ENCODE measurements at regions not wholly inside any gene's neighbourhood (a gene's known extent, or its start where the extent isn't known, plus 50 kb on each side); places are given as distances from the start of the nearest gene placed in this dataset.
A peak's percentile ranks its signal among the peaks of the same experiment; 100 is the strongest.
"Not testable (repeated sequence)": the region's sequence is repeated elsewhere in the genome, so short reads cannot be mapped to it uniquely, and the experiment has no call there.

DNA sequence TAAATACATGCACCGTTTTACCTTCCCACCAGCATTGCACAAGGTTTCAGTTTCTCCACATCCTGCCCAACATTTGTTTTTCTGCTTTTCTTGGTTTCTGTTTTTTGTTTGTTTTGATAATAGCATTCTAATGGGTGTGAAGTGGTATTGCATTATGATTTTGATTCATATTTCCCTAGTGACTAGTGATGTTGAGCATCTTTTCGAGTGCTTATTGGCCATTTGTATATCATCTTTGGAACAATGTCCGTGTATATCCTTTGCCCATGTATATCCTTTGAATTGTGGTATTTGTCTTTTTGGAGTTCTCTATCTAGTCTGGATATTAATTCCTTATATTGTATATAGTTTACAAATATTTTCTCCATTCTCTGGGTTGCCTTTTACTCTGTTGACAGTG is 2914.8 kb upstream of the OR11H1 start:
- CTCF ChIA-PET = no interaction called here
- TF ChIP-seq, protein P1, sequence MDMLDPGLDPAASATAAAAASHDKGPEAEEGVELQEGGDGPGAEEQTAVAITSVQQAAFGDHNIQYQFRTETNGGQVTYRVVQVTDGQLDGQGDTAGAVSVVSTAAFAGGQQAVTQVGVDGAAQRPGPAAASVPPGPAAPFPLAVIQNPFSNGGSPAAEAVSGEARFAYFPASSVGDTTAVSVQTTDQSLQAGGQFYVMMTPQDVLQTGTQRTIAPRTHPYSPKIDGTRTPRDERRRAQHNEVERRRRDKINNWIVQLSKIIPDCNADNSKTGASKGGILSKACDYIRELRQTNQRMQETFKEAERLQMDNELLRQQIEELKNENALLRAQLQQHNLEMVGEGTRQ (IDR thresholded peaks at IDR 0.05; ENCODE audit: borderline replicate concordance, low read depth, low read length) = no peak
- peak; percentile 89 for TF ChIP-seq RFX5 (IDR thresholded peaks at IDR 0.05; ENCODE audit: low read length)
- no peak for DNase-seq

GRCh38 chr22:12613907-12614306 is 2914.1 kb upstream of the OR11H1 start:
- H3F3A ChIP-seq (replicated peaks; ENCODE audit: insufficient read depth); H3K27me3 ChIP-seq (ENCODE audit: insufficient read depth); H3K9me3 ChIP-seq; H3K79me2 ChIP-seq (ENCODE audit: insufficient read depth); H3K4me3 ChIP-seq (ENCODE audit: low read depth in 2 of 2, low read length in 1 of 2); H3K36me3 ChIP-seq (replicated peaks in 1 of 2; ENCODE audit: control insufficient read depth in 1 of 2, insufficient read depth in 2 of 2, low read length in 1 of 2); H4K20me1 ChIP-seq (ENCODE audit: insufficient read depth); H3K9ac ChIP-seq; POLR2A ChIA-PET; DNase-seq; H2AFZ ChIP-seq (ENCODE audit: low read depth); H3K4me1 ChIP-seq (ENCODE audit: control insufficient read depth in 1 of 2, insufficient read depth in 2 of 2, low read depth in 1 of 2, low read length in 1 of 2); CTCF ChIA-PET; H3K4me2 ChIP-seq; H3K27ac ChIP-seq (ENCODE audit: low read depth in 2 of 2, low read length in 1 of 2); H3K9me2 ChIP-seq: not testable (repeated sequence)
- 39% methylated on average over 4 of the region's 4 CpGs for WGBS (ENCODE audit: low lambda C conversion rate)

More for the DNA sequence above, 2914.8 kb upstream of the OR11H1 start:
- Histone ChIP-seq H3K27me3 (ENCODE audit: insufficient read depth) (no peaks in the 10 kb centered on the region), H2AFZ (ENCODE audit: low read depth) (no peak overlapping the region), H3K9me3 (no peaks in the 10 kb centered on the region), H3F3A (replicated peaks; ENCODE audit: insufficient read depth) (no peaks in the 10 kb centered on the region), H3K79me2 (ENCODE audit: insufficient read depth) (peaks cover 5% of the 10 kb centered on the region; the same call in 1 of the 2 replicates), H3K4me2 (no peak overlapping the region), H3K4me3 (ENCODE audit: low read depth in 2 of 2, low read length in 1 of 2) (no peak overlapping the region), H3K9me2 (no peaks in the 10 kb centered on the region), H3K27ac (ENCODE audit: low read depth in 2 of 2, low read length in 1 of 2) (no peak overlapping the region), H3K4me1 (ENCODE audit: control insufficient read depth in 1 of 2, insufficient read depth in 2 of 2, low read depth in 1 of 2, low read length in 1 of 2) (no peaks in the 10 kb centered on the region), H3K9ac (no peak overlapping the region), H3K36me3 (replicated peaks in 1 of 2; ENCODE audit: control insufficient read depth in 1 of 2, insufficient read depth in 2 of 2, low read length in 1 of 2) (peaks cover 0 to 6% of the 10 kb centered on the region in 2 experiments), H4K20me1 (ENCODE audit: insufficient read depth) (no peaks in the 10 kb centered on the region)
- WGBS (ENCODE audit: low lambda C conversion rate) = 39% methylated on average over 3 of the region's 3 CpGs
- POLR2A ChIA-PET = no interaction called here

DNA sequence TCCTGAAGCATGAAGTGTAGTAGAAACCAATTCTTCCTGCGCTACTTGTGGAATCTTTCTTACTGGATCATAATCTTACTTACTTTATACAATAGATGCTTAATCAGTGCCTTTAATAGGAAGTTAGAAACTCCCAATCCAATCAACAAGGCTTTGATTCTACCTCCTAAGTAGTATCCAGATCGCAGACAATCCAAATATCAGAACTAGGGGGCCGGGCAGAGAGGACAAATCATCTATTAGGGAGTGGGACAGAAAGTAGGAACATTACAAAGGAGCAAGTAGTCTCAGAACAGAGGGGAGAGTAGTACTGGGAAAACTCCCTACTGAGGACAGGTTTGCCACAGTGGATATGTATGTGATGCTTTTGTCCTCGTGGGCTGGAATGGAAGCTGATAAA is 2901.1 kb upstream of the OR11H1 start:
- DNase-seq; POLR2A ChIA-PET; H3K9me3 ChIP-seq; H2AFZ ChIP-seq (ENCODE audit: low read depth); H3K9ac ChIP-seq; H3K4me2 ChIP-seq; H3K4me1 ChIP-seq (ENCODE audit: control insufficient read depth in 1 of 2, insufficient read depth in 2 of 2, low read depth in 1 of 2, low read length in 1 of 2); H3K9me2 ChIP-seq; H3K27me3 ChIP-seq (ENCODE audit: insufficient read depth); CTCF ChIA-PET; H3F3A ChIP-seq (replicated peaks; ENCODE audit: insufficient read depth); H3K79me2 ChIP-seq (ENCODE audit: insufficient read depth); H3K27ac ChIP-seq (ENCODE audit: low read depth in 2 of 2, low read length in 1 of 2); H4K20me1 ChIP-seq (ENCODE audit: insufficient read depth); H3K4me3 ChIP-seq (ENCODE audit: low read depth in 2 of 2, low read length in 1 of 2): not testable (repeated sequence)
- 40% methylated on average over 4 of the region's 4 CpGs for WGBS (ENCODE audit: low lambda C conversion rate)
- H3K36me3 ChIP-seq (replicated peaks in 1 of 2; ENCODE audit: control insufficient read depth in 1 of 2, insufficient read depth in 2 of 2, low read length in 1 of 2) = peaks cover 0 to 14% of the 10 kb centered on the region in 2 experiments

DNA sequence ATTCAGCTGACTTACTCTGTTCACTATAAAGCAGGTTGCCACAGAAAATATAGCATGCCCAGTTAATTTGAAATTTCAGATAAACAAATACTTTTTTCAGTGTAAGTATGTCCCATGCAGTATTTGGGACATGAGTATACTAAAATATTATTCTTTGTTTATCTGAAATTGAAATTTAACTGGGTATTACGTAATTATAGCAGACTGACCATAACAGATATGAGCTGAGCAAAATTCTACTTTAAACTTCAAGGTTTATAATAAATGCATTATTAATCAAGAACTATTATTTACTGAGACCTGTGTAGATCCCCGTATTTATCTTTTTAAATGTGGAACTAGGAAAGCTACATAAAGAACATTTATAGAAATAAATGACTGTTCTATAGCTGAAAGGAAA is 2898.2 kb upstream of the OR11H1 start:
- DNase-seq; H3K4me3 ChIP-seq (ENCODE audit: low read depth in 2 of 2, low read length in 1 of 2); POLR2A ChIA-PET; CTCF ChIA-PET; H3K27ac ChIP-seq (ENCODE audit: low read depth in 2 of 2, low read length in 1 of 2); H3K79me2 ChIP-seq (ENCODE audit: insufficient read depth); H3K4me1 ChIP-seq (ENCODE audit: control insufficient read depth in 1 of 2, insufficient read depth in 2 of 2, low read depth in 1 of 2, low read length in 1 of 2); H3F3A ChIP-seq (replicated peaks; ENCODE audit: insufficient read depth); H2AFZ ChIP-seq (ENCODE audit: low read depth); H3K9ac ChIP-seq; H3K27me3 ChIP-seq (ENCODE audit: insufficient read depth); H3K9me2 ChIP-seq; H3K4me2 ChIP-seq; H3K9me3 ChIP-seq; H4K20me1 ChIP-seq (ENCODE audit: insufficient read depth): not testable (repeated sequence)
- WGBS (ENCODE audit: low lambda C conversion rate) = 29% methylated on average over 2 of the region's 2 CpGs
- H3K36me3 ChIP-seq (replicated peaks in 1 of 2; ENCODE audit: control insufficient read depth in 1 of 2, insufficient read depth in 2 of 2, low read length in 1 of 2) = peaks cover 0 to 16% of the 10 kb centered on the region in 2 experiments
